Esophagus muscularis mucosa (tissue), 4 donors: ENCODE measurements at regions not wholly inside any gene's neighbourhood (a gene's known extent, or its start where the extent isn't known, plus 50 kb on each side); places are given as distances from the start of the nearest gene placed in this dataset.

Experiments used
- DNase-seq: peaks from one replicate; pipeline ENCODE4 v3.0.0-alpha.2; 2017; ENCODE audit errors: extremely low spot score
- H3K27ac ChIP-seq, 4 donors: fragments of 200-600 bp; sonication (generic); replicated peaks in 1 of 4; 1 replicate in 3 of 4; 2 replicates in 1 of 4; pipeline ENCODE4 v1.5.1; 2016 to 2019; ENCODE audit warnings: mild to moderate bottlenecking in 1 of 4
- H3K27me3 ChIP-seq, 4 donors: fragments of 200-600 bp; sonication (generic); one replicate each; pipeline versions ENCODE4 v1.5.1 to v1.6.0; 2016 to 2019
- H3K36me3 ChIP-seq, 4 donors: fragments of 200-600 bp; sonication (generic); one replicate each; pipeline ENCODE4 v1.5.1; 2016 to 2019
- H3K4me1 ChIP-seq, 4 donors: fragments of 200-600 bp; sonication (generic); one replicate each; pipeline ENCODE4 v1.5.1; 2016 to 2019
- H3K4me3 ChIP-seq, 4 donors: fragments of 200-600 bp; sonication (generic); 1 replicate in 2 of 4; 2 replicates in 2 of 4; pipeline ENCODE4 v1.5.1; 2016 to 2019; ENCODE audit warnings: mild to moderate bottlenecking in 4 of 4, moderate library complexity in 1 of 4
- H3K9me3 ChIP-seq, 4 donors: fragments of 200-600 bp; sonication (generic); 1 replicate in 3 of 4; 2 replicates in 1 of 4; pipeline ENCODE4 v1.5.1; 2016 to 2019
- EP300 ChIP-seq: sonication (generic); formaldehyde crosslinking; IDR thresholded peaks from one replicate; pipeline ENCODE4 v1.6.1; 2017; ENCODE audit warnings: antibody characterized with exemption
- POLR2A ChIP-seq: fragments of 450-650 bp; IDR thresholded peaks from one replicate; pipeline ENCODE4 v1.6.1; 2017; ENCODE audit warnings: antibody characterized with exemption, moderate library complexity, mild to moderate bottlenecking, low read depth
- POLR2AphosphoS5 ChIP-seq, 2 donors: sonication (generic); formaldehyde crosslinking; IDR thresholded peaks; one replicate each; pipeline ENCODE4 v1.6.1; 2017; ENCODE audit warnings: antibody characterized with exemption in 2 of 2
- WGBS: methylation state at CpG from one replicate; pipeline ENCODE4 v1.1.5; 2018; 5-methylcytosine and 5-hydroxymethylcytosine counted together
- intact Hi-C: fragments of 100-400 bp; cut with DNase I; formaldehyde crosslinking; loops from one replicate; pipeline ENCODE4 v1.15.1; 2023
- TF ChIP-seq, protein P1 (sequence below), 3 experiments: fragments of 200-600 bp in 2 of 3; fragments of 450-650 bp in 1 of 3; sonication (generic) in 2 of 3; IDR thresholded peaks; one replicate each; pipeline ENCODE4 v1.5.1; 2017 to 2019; ENCODE audit warnings: antibody characterized with exemption in 3 of 3, mild to moderate bottlenecking in 2 of 3, moderate library complexity in 1 of 3

DNA sequence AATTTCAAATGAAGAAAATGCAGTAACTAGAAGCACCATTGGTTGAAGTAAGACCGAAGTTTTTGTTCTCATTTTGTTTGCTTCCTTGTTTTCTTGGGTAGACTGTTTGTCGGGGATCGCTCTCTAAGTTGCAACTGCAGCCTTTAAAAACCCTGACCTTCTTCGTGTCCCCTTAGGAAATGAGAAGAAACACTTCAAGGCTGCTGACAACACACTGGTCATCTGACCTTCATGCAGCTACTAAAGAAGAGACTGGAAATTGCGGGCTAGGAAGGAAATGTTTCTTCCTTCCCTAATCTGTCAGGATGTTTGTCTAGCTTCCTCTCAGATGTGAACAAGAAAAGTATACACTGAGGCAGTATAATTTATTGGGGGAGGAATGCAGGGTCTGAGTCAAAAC is 50.7 kb upstream of the CHSY3 start:
- no peaks in the 10 kb centered on the region for H3K36me3 ChIP-seq
- no peaks in the 10 kb centered on the region for H3K9me3 ChIP-seq
- no peak overlapping the region for H3K4me3 ChIP-seq
- no peak overlapping the region for H3K27ac ChIP-seq
- intact Hi-C loops = loop anchor here (2.0 kb wide), 1 partner anchor 83 kb away; no protein-coding TSS in a partner anchor
- TF ChIP-seq POLR2A = no peak
- no peak for TF ChIP-seq EP300
- no peak for TF ChIP-seq POLR2AphosphoS5 (IDR thresholded peaks at IDR 0.05)
- TF ChIP-seq, protein P1, sequence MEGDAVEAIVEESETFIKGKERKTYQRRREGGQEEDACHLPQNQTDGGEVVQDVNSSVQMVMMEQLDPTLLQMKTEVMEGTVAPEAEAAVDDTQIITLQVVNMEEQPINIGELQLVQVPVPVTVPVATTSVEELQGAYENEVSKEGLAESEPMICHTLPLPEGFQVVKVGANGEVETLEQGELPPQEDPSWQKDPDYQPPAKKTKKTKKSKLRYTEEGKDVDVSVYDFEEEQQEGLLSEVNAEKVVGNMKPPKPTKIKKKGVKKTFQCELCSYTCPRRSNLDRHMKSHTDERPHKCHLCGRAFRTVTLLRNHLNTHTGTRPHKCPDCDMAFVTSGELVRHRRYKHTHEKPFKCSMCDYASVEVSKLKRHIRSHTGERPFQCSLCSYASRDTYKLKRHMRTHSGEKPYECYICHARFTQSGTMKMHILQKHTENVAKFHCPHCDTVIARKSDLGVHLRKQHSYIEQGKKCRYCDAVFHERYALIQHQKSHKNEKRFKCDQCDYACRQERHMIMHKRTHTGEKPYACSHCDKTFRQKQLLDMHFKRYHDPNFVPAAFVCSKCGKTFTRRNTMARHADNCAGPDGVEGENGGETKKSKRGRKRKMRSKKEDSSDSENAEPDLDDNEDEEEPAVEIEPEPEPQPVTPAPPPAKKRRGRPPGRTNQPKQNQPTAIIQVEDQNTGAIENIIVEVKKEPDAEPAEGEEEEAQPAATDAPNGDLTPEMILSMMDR (IDR thresholded peaks at IDR 0.05) = no peak
- WGBS = 49% methylated on average over 5 of the region's 5 CpGs
- no peaks in the 10 kb centered on the region for H3K27me3 ChIP-seq
- no peak for DNase-seq
- H3K4me1 ChIP-seq = no peaks in the 10 kb centered on the region
